ENCODE measurements at regions not wholly inside any gene's neighbourhood (a gene's known extent, or its start where the extent isn't known, plus 50 kb on each side); places are given as distances from the start of the nearest gene placed in this dataset.

GRCh38 chr7:46809886-46810285, 772.0 kb downstream of the TNS3 start:
- TF ChIP-seq, protein P1, sequence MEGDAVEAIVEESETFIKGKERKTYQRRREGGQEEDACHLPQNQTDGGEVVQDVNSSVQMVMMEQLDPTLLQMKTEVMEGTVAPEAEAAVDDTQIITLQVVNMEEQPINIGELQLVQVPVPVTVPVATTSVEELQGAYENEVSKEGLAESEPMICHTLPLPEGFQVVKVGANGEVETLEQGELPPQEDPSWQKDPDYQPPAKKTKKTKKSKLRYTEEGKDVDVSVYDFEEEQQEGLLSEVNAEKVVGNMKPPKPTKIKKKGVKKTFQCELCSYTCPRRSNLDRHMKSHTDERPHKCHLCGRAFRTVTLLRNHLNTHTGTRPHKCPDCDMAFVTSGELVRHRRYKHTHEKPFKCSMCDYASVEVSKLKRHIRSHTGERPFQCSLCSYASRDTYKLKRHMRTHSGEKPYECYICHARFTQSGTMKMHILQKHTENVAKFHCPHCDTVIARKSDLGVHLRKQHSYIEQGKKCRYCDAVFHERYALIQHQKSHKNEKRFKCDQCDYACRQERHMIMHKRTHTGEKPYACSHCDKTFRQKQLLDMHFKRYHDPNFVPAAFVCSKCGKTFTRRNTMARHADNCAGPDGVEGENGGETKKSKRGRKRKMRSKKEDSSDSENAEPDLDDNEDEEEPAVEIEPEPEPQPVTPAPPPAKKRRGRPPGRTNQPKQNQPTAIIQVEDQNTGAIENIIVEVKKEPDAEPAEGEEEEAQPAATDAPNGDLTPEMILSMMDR (IDR thresholded peaks at IDR 0.05) = no peak
- no peak for TF ChIP-seq POLR2A (IDR thresholded peaks at IDR 0.05)
